CD8-positive, alpha-beta memory T cell (primary cell): ENCODE measurements at regions not wholly inside any gene's neighbourhood (a gene's known extent, or its start where the extent isn't known, plus 50 kb on each side); places are given as distances from the start of the nearest gene placed in this dataset.
A peak's percentile ranks its signal among the peaks of the same experiment; 100 is the strongest.

Experiments
- CTCF ChIA-PET: fragments of 350-600 bp; sonication (Branson Sonifier 250); formaldehyde crosslinking; loops from one replicate; lab custom pipeline; 2021; ENCODE audit warnings: antibody characterized with exemption; lab: Charles Lee
- POLR2A ChIA-PET: fragments of 350-600 bp; sonication (Branson Sonifier 250); formaldehyde crosslinking; loops from one replicate; lab custom pipeline; 2021; ENCODE audit warnings: antibody characterized with exemption; lab: Charles Lee
- DNase-seq, 5 donors: peaks; one replicate each; pipeline versions ENCODE4 v3.0.0 to v3.0.0-alpha.2; 2020 to 2022; ENCODE audit warnings: mixed read lengths in 1 of 5
- H3K27ac ChIP-seq: one replicate; pipeline ENCODE4 v1.7.0; 2013; ENCODE audit warnings: low read depth, mild to moderate bottlenecking, low read length, moderate library complexity
- H3K27me3 ChIP-seq: 2 replicates; pipeline ENCODE4 v1.7.0; 2013; ENCODE audit warnings: low read length, mild to moderate bottlenecking; ENCODE audit not compliant: insufficient read depth, poor library complexity, severe bottlenecking
- H3K36me3 ChIP-seq: 2 replicates; pipeline ENCODE4 v1.7.0; 2013; ENCODE audit warnings: mild to moderate bottlenecking, low read length, moderate library complexity; ENCODE audit not compliant: insufficient read depth
- H3K4me1 ChIP-seq: 2 replicates; pipeline ENCODE4 v1.7.0; 2013; ENCODE audit warnings: mild to moderate bottlenecking, low read length, moderate library complexity; ENCODE audit not compliant: insufficient read depth
- H3K4me3 ChIP-seq: 2 replicates; pipeline ENCODE4 v1.7.0; 2013; ENCODE audit warnings: mild to moderate bottlenecking, low read length
- H3K9me3 ChIP-seq: 2 replicates; pipeline ENCODE4 v1.7.0; 2013; ENCODE audit warnings: mild to moderate bottlenecking, low read length
- H3K27ac Mint-ChIP-seq, 8 donors: one replicate each; pipeline ENCODE4 v1.8.0; 2020 to 2021; ENCODE audit warnings: mixed read lengths in 8 of 8, mild to moderate bottlenecking in 6 of 8, inconsistent platforms in 3 of 8, moderate library complexity in 3 of 8
- H3K27me3 Mint-ChIP-seq, 2 donors: one replicate each; pipeline ENCODE4 v1.8.0; 2020 to 2021; ENCODE audit warnings: mixed read lengths in 2 of 2, mild to moderate bottlenecking in 1 of 2, moderate library complexity in 1 of 2
- H3K36me3 Mint-ChIP-seq, 3 donors: one replicate each; pipeline ENCODE4 v1.8.0; 2020 to 2021; ENCODE audit warnings: mixed read lengths in 3 of 3, inconsistent platforms in 1 of 3, mild to moderate bottlenecking in 1 of 3
- H3K4me1 Mint-ChIP-seq, 3 donors: one replicate each; pipeline ENCODE4 v1.8.0; 2020 to 2021; ENCODE audit warnings: mixed read lengths in 3 of 3, inconsistent platforms in 1 of 3, mild to moderate bottlenecking in 1 of 3
- H3K4me3 Mint-ChIP-seq, 7 donors: one replicate each; pipeline ENCODE4 v1.8.0; 2020 to 2021; ENCODE audit warnings: mixed read lengths in 7 of 7, mild to moderate bottlenecking in 6 of 7, moderate library complexity in 4 of 7, inconsistent platforms in 2 of 7
- H3K9me3 Mint-ChIP-seq, 5 donors: one replicate each; pipeline ENCODE4 v1.8.0; 2020 to 2022; ENCODE audit warnings: mixed read lengths in 5 of 5, mild to moderate bottlenecking in 3 of 5, moderate library complexity in 2 of 5, inconsistent platforms in 1 of 5

- Histone ChIP-seq H3K4me1 (no peaks in the 10 kb centered on the region), H3K27me3 (no peaks in the 10 kb centered on the region), H3K4me3 (no peak overlapping the region), H3K9me3 (peaks cover 14% of the 10 kb centered on the region), H3K36me3 (no peaks in the 10 kb centered on the region), H3K27ac (no peak overlapping the region)
- Mint-ChIP-seq H3K27ac (peak overlapping the region in 1 of 8 donors; percentile 27), H3K4me3 (no peak overlapping the region), H3K27me3 (peaks cover 8 to 24% of the 10 kb centered on the region in 2 donors), H3K9me3 (peaks cover 1 to 34% (median 23%) of the 10 kb centered on the region in 5 donors), H3K4me1 (no peaks in the 10 kb centered on the region), H3K36me3 (no peaks in the 10 kb centered on the region)
- ChIA-PET CTCF (interaction anchor here (1.5 kb wide), 1 partner anchor 9 kb away, joined by 5 read pairs; no protein-coding TSS in a partner anchor), POLR2A (interaction anchor here (0.5 kb wide), 1 partner anchor 18 kb away, joined by 4 read pairs; no protein-coding TSS in a partner anchor)
- DNase-seq = no peak
Measured at GRCh38 chr22:44608597-44609399, 93.2 kb upstream of the PRR5 start.

GRCh38 chr22:44606126-44606525 lies 95.9 kb upstream of the PRR5 start:
- Mint-ChIP-seq H3K4me1 (no peaks in the 10 kb centered on the region), H3K36me3 (no peaks in the 10 kb centered on the region), H3K27ac (no peak overlapping the region), H3K27me3 (peaks cover 11 to 31% of the 10 kb centered on the region in 2 donors), H3K4me3 (no peak overlapping the region), H3K9me3 (peaks cover 0 to 9% (median 5%) of the 10 kb centered on the region in 5 donors)
- no peak overlapping the region for H3K4me3 ChIP-seq
- POLR2A ChIA-PET = no interaction called here
- CTCF ChIA-PET = interaction anchor here (0.5 kb wide), 1 partner anchor 12 kb away, joined by 3 read pairs; no protein-coding TSS in a partner anchor
- H3K4me1 ChIP-seq = no peaks in the 10 kb centered on the region
- no peaks in the 10 kb centered on the region for H3K36me3 ChIP-seq
- H3K9me3 ChIP-seq = no peaks in the 10 kb centered on the region
- DNase-seq = no peak
- H3K27ac ChIP-seq = no peak overlapping the region
- no peaks in the 10 kb centered on the region for H3K27me3 ChIP-seq

DNA sequence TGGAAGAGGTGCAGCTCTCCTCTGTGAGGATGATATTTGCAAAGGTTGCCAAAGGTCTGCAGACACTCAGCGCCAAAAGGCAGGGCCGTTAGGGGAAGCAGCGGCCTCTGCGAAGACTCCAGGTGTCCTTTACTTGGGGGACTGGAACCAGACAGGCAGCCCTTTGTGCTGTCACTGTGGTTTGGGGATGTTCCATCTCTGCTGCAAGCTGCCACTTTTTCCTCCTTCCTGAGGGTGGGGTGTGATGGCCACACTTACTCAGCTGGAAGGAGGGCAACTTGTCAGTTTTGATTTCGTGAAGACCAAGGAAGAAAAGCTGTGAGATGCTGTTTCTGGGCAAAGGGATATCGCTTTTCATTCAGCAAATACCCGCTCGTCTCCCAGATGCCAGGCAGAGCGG lies 96.5 kb upstream of the PRR5 start:
- Histone ChIP-seq H3K36me3 (no peaks in the 10 kb centered on the region), H3K4me3 (no peak overlapping the region), H3K27me3 (no peaks in the 10 kb centered on the region), H3K9me3 (no peaks in the 10 kb centered on the region), H3K4me1 (no peaks in the 10 kb centered on the region), H3K27ac (no peak overlapping the region)
- no peaks in the 10 kb centered on the region for H3K4me1 Mint-ChIP-seq
- DNase-seq = no peak
- H3K4me3 Mint-ChIP-seq = no peak overlapping the region
- H3K36me3 Mint-ChIP-seq = no peaks in the 10 kb centered on the region
- no peak overlapping the region for H3K27ac Mint-ChIP-seq
- CTCF ChIA-PET = interaction anchor here (0.5 kb wide), 1 partner anchor 12 kb away, joined by 3 read pairs; no protein-coding TSS in a partner anchor
- POLR2A ChIA-PET = no interaction called here
- peaks cover 0 to 7% (median 3%) of the 10 kb centered on the region in 5 donors for H3K9me3 Mint-ChIP-seq
- peaks cover 11 to 31% of the 10 kb centered on the region in 2 donors for H3K27me3 Mint-ChIP-seq

DNA sequence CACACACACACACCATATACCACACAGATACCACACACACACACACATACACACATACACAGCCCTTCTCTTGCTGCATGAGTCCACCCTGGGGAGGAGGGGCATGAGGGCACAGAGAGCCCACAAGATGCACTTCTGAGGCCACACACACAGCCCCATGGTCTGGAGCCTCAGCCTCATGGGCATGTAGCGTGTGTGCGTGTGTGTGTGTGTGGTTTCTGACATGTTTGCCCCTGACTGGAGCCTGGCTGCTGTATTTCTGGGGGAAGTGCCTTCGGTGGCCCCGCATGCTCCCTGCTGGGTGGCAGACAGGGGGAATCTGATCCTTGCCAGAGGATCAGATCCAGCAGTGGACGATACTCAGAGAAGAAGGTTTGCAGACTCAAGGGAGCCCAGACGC lies 97.0 kb upstream of the PRR5 start:
- H3K27me3 ChIP-seq = no peaks in the 10 kb centered on the region
- DNase-seq = no peak
- H3K36me3 Mint-ChIP-seq = no peaks in the 10 kb centered on the region
- H3K36me3 ChIP-seq = no peaks in the 10 kb centered on the region
- H3K27me3 Mint-ChIP-seq = peaks cover 11 to 34% of the 10 kb centered on the region in 2 donors
- H3K4me3 Mint-ChIP-seq = no peak overlapping the region
- POLR2A ChIA-PET = no interaction called here
- no peak overlapping the region for H3K4me3 ChIP-seq
- no peak overlapping the region for H3K27ac Mint-ChIP-seq
- CTCF ChIA-PET = no interaction called here
- no peaks in the 10 kb centered on the region for H3K9me3 ChIP-seq
- no peak overlapping the region for H3K27ac ChIP-seq
- no peaks in the 10 kb centered on the region for H3K4me1 ChIP-seq
- peaks cover 0 to 3% (median 0%) of the 10 kb centered on the region in 5 donors for H3K9me3 Mint-ChIP-seq
- no peaks in the 10 kb centered on the region for H3K4me1 Mint-ChIP-seq

DNA sequence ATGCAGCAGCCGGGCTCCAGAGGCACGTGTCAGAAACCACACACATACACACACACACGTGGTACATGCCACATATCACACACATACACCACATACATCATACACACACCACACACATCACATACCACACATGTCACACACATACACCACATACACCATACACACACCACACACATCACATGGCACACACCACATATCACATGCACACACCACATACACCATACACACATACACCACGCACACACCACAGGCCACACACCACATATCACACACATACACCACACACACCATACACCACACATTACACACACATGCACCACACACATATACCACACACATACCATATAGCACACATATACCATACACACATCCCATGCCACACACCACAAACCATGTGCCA lies 97.5 kb upstream of the PRR5 start:
- Histone ChIP-seq H3K27ac (no peak overlapping the region), H3K4me1 (no peaks in the 10 kb centered on the region), H3K9me3 (no peaks in the 10 kb centered on the region), H3K27me3 (no peaks in the 10 kb centered on the region), H3K36me3 (no peaks in the 10 kb centered on the region), H3K4me3 (no peak overlapping the region)
- ChIA-PET CTCF (no interaction called here), POLR2A (no interaction called here)
- DNase-seq = no peak
- Mint-ChIP-seq H3K27me3 (peaks cover 11 to 34% of the 10 kb centered on the region in 2 donors), H3K4me3 (peak overlapping the region in 1 of 7 donors; percentile 0), H3K36me3 (no peaks in the 10 kb centered on the region), H3K4me1 (no peaks in the 10 kb centered on the region), H3K9me3 (peaks cover 0 to 2% (median 0%) of the 10 kb centered on the region in 5 donors), H3K27ac (no peak overlapping the region)

GRCh38 chr22:44603767-44604166 lies 98.2 kb upstream of the PRR5 start:
- POLR2A ChIA-PET = no interaction called here
- H3K9me3 Mint-ChIP-seq = peaks cover 0 to 2% (median 0%) of the 10 kb centered on the region in 5 donors
- H3K4me3 Mint-ChIP-seq = no peak overlapping the region
- Histone ChIP-seq H3K4me3 (no peak overlapping the region), H3K27me3 (no peaks in the 10 kb centered on the region), H3K27ac (no peak overlapping the region), H3K36me3 (no peaks in the 10 kb centered on the region), H3K9me3 (no peaks in the 10 kb centered on the region), H3K4me1 (no peaks in the 10 kb centered on the region)
- DNase-seq = no peak
- H3K27me3 Mint-ChIP-seq = peaks cover 11 to 34% of the 10 kb centered on the region in 2 donors
- H3K27ac Mint-ChIP-seq = no peak overlapping the region
- no peaks in the 10 kb centered on the region for H3K4me1 Mint-ChIP-seq
- CTCF ChIA-PET = no interaction called here
- no peaks in the 10 kb centered on the region for H3K36me3 Mint-ChIP-seq

DNA sequence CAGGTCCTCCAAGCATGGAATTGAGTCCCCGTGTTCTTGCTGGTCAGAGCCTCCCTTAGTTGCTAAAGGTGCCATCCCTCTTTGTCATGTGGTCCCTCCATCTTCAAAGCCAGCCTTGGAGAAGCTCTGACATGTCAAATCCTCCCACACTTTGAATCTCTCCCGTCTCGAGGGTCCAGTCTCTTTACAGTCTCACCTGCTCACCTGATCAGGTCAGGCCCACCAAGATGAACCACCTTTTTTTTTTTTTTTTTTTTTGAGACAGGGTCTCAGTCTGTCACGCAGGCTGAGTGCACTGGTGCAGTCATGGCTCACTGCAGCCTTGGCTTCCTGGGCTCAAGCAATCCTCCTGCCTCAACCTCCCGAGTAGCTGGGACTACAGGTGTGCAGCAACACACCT lies 100.3 kb upstream of the PRR5 start:
- Mint-ChIP-seq H3K36me3 (no peaks in the 10 kb centered on the region), H3K27ac (peak overlapping the region in 2 of 8 donors; percentile 55 to 65), H3K4me1 (no peaks in the 10 kb centered on the region), H3K27me3 (peaks cover 7 to 31% of the 10 kb centered on the region in 2 donors), H3K9me3 (no peaks in the 10 kb centered on the region), H3K4me3 (no peak overlapping the region)
- H3K4me3 ChIP-seq = no peak overlapping the region
- no peaks in the 10 kb centered on the region for H3K9me3 ChIP-seq
- no peaks in the 10 kb centered on the region for H3K4me1 ChIP-seq
- POLR2A ChIA-PET = no interaction called here
- no peak overlapping the region for H3K27ac ChIP-seq
- CTCF ChIA-PET = interaction anchor here (0.7 kb wide), 1 partner anchor 598 kb away, joined by 3 read pairs; no protein-coding TSS in a partner anchor
- no peaks in the 10 kb centered on the region for H3K27me3 ChIP-seq
- no peak for DNase-seq
- no peaks in the 10 kb centered on the region for H3K36me3 ChIP-seq

GRCh38 chr22:44601189-44601588 lies 100.8 kb upstream of the PRR5 start:
- ChIA-PET CTCF (interaction anchor here (0.7 kb wide), 1 partner anchor 597 kb away, joined by 3 read pairs; no protein-coding TSS in a partner anchor), POLR2A (no interaction called here)
- Histone ChIP-seq H3K27me3 (no peaks in the 10 kb centered on the region), H3K4me1 (no peaks in the 10 kb centered on the region), H3K9me3 (no peaks in the 10 kb centered on the region), H3K27ac (no peak overlapping the region), H3K4me3 (no peak overlapping the region), H3K36me3 (no peaks in the 10 kb centered on the region)
- peaks cover 0 to 1% (median 0%) of the 10 kb centered on the region in 3 donors for H3K4me1 Mint-ChIP-seq
- no peak overlapping the region for H3K27ac Mint-ChIP-seq
- no peak overlapping the region for H3K4me3 Mint-ChIP-seq
- no peaks in the 10 kb centered on the region for H3K9me3 Mint-ChIP-seq
- H3K27me3 Mint-ChIP-seq = peaks cover 10 to 31% of the 10 kb centered on the region in 2 donors
- H3K36me3 Mint-ChIP-seq = no peaks in the 10 kb centered on the region
- DNase-seq = no peak
